CD14-positive monocyte (primary cell): ENCODE measurements at regions not wholly inside any gene's neighbourhood (a gene's known extent, or its start where the extent isn't known, plus 50 kb on each side); places are given as distances from the start of the nearest gene placed in this dataset.

ENCODE experiments used
- DNase-seq, 3 donors: peaks; one replicate each; pipeline ENCODE4 v3.0.0-alpha.2; 2011 to 2022
- H2AFZ ChIP-seq: 2 replicates; pipeline ENCODE4 v1.6.0; 2012; ENCODE audit warnings: mild to moderate bottlenecking, low read depth, low read length, inconsistent platforms; ENCODE audit not compliant: insufficient read depth, poor library complexity, severe bottlenecking
- H3K27ac ChIP-seq, 2 donors: 1 replicate in 1 of 2; 2 replicates in 1 of 2; pipeline ENCODE4 v1.5.1; 2012 to 2013; ENCODE audit warnings: low read length in 2 of 2, control low read depth in 1 of 2, inconsistent platforms in 1 of 2, low read depth in 1 of 2, mild to moderate bottlenecking in 1 of 2
- H3K27me3 ChIP-seq, 2 donors: one replicate each; pipeline versions ENCODE4 v1.6.0 to v1.6.1; 2011 to 2013; ENCODE audit warnings: low read length in 2 of 2; ENCODE audit not compliant: control insufficient read depth in 2 of 2, insufficient read depth in 2 of 2
- H3K36me3 ChIP-seq, 2 donors: replicated peaks in 1 of 2; 1 replicate in 1 of 2; 2 replicates in 1 of 2; pipeline versions ENCODE4 v1.5.1 to v1.6.1; 2012 to 2013; ENCODE audit warnings: low read length in 2 of 2, control low read depth in 1 of 2, inconsistent platforms in 1 of 2, mild to moderate bottlenecking in 1 of 2; ENCODE audit not compliant: insufficient read depth in 2 of 2, control insufficient read depth in 1 of 2
- H3K4me1 ChIP-seq, 2 donors: 1 replicate in 1 of 2; 2 replicates in 1 of 2; pipeline versions ENCODE4 v1.5.1 to v1.6.1; 2012 to 2013; ENCODE audit warnings: low read length in 2 of 2, control low read depth in 1 of 2, inconsistent platforms in 1 of 2, mild to moderate bottlenecking in 1 of 2, moderate library complexity in 1 of 2; ENCODE audit not compliant: insufficient read depth in 2 of 2, control insufficient read depth in 1 of 2
- H3K4me2 ChIP-seq: replicated peaks from 2 replicates; pipeline ENCODE3; 2012; ENCODE audit warnings: low read length, moderate library complexity, mild to moderate bottlenecking; ENCODE audit not compliant: poor library complexity, severe bottlenecking; ENCODE audit errors: extremely low read depth
- H3K4me3 ChIP-seq, 3 experiments: fragments of 200-600 bp in 1 of 3; sonication (generic) in 1 of 3; replicated peaks in 1 of 3; 1 replicate in 2 of 3; 2 replicates in 1 of 3; pipeline ENCODE4 v1.5.1; 2011 to 2013; ENCODE audit warnings: low read length in 3 of 3, mild to moderate bottlenecking in 3 of 3, control low read depth in 2 of 3, low read depth in 2 of 3, inconsistent platforms in 1 of 3, moderate library complexity in 1 of 3
- H3K79me2 ChIP-seq: 2 replicates; pipeline ENCODE4 v1.6.0; 2012; ENCODE audit warnings: mild to moderate bottlenecking, control low read depth, inconsistent platforms, low read length, moderate library complexity; ENCODE audit not compliant: insufficient read depth
- H3K9ac ChIP-seq: 2 replicates; pipeline ENCODE4 v1.6.0; 2017; ENCODE audit warnings: low read length, mild to moderate bottlenecking; ENCODE audit not compliant: insufficient read depth, poor library complexity, severe bottlenecking
- H3K9me3 ChIP-seq, 2 donors: replicated peaks in 1 of 2; 1 replicate in 1 of 2; 2 replicates in 1 of 2; pipeline versions ENCODE4 v1.5.1 to v1.6.1; 2012 to 2013; ENCODE audit warnings: low read length in 2 of 2, control low read depth in 1 of 2; ENCODE audit not compliant: control insufficient read depth in 1 of 2, insufficient read depth in 1 of 2
- H4K20me1 ChIP-seq: 2 replicates; pipeline ENCODE4 v1.6.0; 2012; ENCODE audit warnings: mild to moderate bottlenecking, low read length, control low read depth, moderate library complexity; ENCODE audit not compliant: insufficient read depth
- H3K27ac Mint-ChIP-seq, 7 donors: one replicate each; pipeline ENCODE4 v1.8.0; 2020; ENCODE audit warnings: mild to moderate bottlenecking in 7 of 7, mixed read lengths in 7 of 7, moderate library complexity in 6 of 7, inconsistent platforms in 2 of 7
- H3K27me3 Mint-ChIP-seq, 3 donors: one replicate each; pipeline ENCODE4 v1.8.0; 2021 to 2022; ENCODE audit warnings: low read depth in 3 of 3, mild to moderate bottlenecking in 3 of 3, mixed read lengths in 3 of 3, moderate library complexity in 3 of 3, inconsistent platforms in 1 of 3
- H3K36me3 Mint-ChIP-seq, 2 donors: one replicate each; pipeline ENCODE4 v1.8.0; 2020; ENCODE audit warnings: mixed read lengths in 2 of 2, inconsistent platforms in 1 of 2, mild to moderate bottlenecking in 1 of 2
- H3K4me1 Mint-ChIP-seq: one replicate; pipeline ENCODE4 v1.8.0; 2020; ENCODE audit warnings: mild to moderate bottlenecking, mixed read lengths
- H3K4me3 Mint-ChIP-seq, 2 donors: one replicate each; pipeline ENCODE4 v1.8.0; 2020; ENCODE audit warnings: mild to moderate bottlenecking in 2 of 2, mixed read lengths in 2 of 2, moderate library complexity in 1 of 2
- H3K9me3 Mint-ChIP-seq, 7 donors: one replicate each; pipeline ENCODE4 v1.8.0; 2020 to 2022; ENCODE audit warnings: mixed read lengths in 7 of 7, mild to moderate bottlenecking in 6 of 7, moderate library complexity in 6 of 7, inconsistent platforms in 2 of 7
- WGBS: methylation state at CpG from one replicate; pipeline ENCODE4 v1.1.5; 2013; ENCODE audit warnings: missing lambda C conversion rate; ENCODE audit not compliant: insufficient coverage; 5-methylcytosine and 5-hydroxymethylcytosine counted together
- intact Hi-C, 2 donors: fragments of 100-400 bp; cut with micrococcal nuclease; formaldehyde crosslinking; loops; one replicate each; pipeline versions ENCODE4 v1.15.0 to v1.15.1; 2023
- TF ChIP-seq, protein P1 (sequence below): fragments of 200-600 bp; IDR thresholded peaks from one replicate; pipeline ENCODE4 v1.8.0; 2022; ENCODE audit warnings: antibody characterized with exemption, mild to moderate bottlenecking

DNA sequence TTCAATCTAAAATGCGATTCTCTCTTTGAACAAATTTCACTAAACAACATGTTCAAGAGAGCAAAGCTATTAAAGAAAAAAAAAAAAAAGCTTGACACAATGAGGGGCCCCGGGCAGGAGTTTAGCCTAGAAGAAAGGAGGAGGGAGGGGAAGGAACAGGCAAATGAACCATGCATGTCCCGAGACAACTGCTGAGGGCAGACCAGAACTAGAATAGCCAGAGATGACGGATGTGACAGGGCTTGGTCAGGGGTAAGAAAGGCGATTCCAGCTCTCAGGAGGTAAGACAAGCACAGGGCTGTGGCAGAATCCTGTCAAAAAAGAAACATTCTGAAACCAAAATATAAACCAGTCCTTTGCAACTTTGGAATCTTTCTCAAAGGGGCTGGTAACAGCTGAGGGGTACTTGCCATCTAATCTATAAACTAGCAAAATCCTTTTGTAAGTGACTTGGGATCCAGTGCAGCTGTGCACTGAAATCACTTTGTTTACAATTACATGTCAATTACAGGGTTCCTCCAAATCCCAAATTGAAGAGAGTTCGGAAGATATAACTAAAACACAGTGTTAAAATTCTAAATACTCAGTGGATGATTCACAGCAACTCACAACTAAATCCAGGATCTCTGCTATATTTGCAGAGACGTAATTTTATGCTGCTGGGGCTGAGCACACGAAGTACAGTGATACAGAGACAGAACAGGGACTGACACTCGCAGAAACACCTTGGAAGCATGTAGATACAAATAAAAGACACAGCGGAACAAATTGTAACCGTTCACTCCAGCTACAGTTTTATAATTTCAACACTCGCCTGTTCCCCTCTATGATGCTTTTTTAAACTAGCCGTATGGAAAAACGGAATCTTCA is 567.4 kb upstream of the ZFHX3 start:
- no peak overlapping the region for H3K4me3 Mint-ChIP-seq
- 75% methylated on average over 6 of the region's 14 CpGs for WGBS
- no peaks in the 10 kb centered on the region for H4K20me1 ChIP-seq
- peaks cover 0 to 1% (median 0%) of the 10 kb centered on the region in 7 donors for H3K9me3 Mint-ChIP-seq
- TF ChIP-seq, protein P1, sequence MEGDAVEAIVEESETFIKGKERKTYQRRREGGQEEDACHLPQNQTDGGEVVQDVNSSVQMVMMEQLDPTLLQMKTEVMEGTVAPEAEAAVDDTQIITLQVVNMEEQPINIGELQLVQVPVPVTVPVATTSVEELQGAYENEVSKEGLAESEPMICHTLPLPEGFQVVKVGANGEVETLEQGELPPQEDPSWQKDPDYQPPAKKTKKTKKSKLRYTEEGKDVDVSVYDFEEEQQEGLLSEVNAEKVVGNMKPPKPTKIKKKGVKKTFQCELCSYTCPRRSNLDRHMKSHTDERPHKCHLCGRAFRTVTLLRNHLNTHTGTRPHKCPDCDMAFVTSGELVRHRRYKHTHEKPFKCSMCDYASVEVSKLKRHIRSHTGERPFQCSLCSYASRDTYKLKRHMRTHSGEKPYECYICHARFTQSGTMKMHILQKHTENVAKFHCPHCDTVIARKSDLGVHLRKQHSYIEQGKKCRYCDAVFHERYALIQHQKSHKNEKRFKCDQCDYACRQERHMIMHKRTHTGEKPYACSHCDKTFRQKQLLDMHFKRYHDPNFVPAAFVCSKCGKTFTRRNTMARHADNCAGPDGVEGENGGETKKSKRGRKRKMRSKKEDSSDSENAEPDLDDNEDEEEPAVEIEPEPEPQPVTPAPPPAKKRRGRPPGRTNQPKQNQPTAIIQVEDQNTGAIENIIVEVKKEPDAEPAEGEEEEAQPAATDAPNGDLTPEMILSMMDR, result no peak
- no peaks in the 10 kb centered on the region for H3K79me2 ChIP-seq
- no peaks in the 10 kb centered on the region for H3K36me3 ChIP-seq
- intact Hi-C loops, result no loop called here
- no peak overlapping the region for H3K9ac ChIP-seq
- DNase-seq, result no peak
- H3K27me3 ChIP-seq, result peaks cover under 1 to 6% of the 10 kb centered on the region in 2 donors
- no peak overlapping the region for H2AFZ ChIP-seq
- H3K4me2 ChIP-seq, result no peak overlapping the region
- no peaks in the 10 kb centered on the region for H3K36me3 Mint-ChIP-seq
- H3K9me3 ChIP-seq, result no peaks in the 10 kb centered on the region
- peaks cover 11 to 25% (median 12%) of the 10 kb centered on the region in 3 donors for H3K27me3 Mint-ChIP-seq
- no peaks in the 10 kb centered on the region for H3K4me1 ChIP-seq
- H3K4me3 ChIP-seq, result no peak overlapping the region
- no peak overlapping the region for H3K27ac ChIP-seq
- H3K27ac Mint-ChIP-seq, result peak overlapping the region in 1 of 7 donors; percentile 22
- no peaks in the 10 kb centered on the region for H3K4me1 Mint-ChIP-seq

DNA sequence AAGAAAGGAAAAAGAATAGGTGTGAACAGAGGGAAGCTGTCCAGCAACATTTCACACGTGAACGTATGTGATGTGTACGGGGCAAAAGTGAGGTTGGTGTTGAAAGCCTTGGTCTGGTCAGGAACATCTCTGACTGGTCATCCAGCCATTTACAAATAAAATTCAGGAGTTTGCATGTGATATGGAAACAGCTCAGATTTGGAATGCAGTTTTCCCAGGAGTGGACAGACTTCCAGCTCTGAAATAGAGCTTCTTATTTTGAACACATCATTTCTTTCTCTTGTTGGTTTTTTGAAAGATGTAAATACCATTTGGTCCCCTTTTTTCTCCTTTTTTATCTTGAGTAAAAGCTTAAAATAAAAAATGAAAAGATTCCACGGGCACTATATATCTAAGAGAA is 566.2 kb upstream of the ZFHX3 start:
- no peaks in the 10 kb centered on the region for H3K36me3 ChIP-seq
- H3K4me1 ChIP-seq, result no peaks in the 10 kb centered on the region

More for the DNA sequence above, 566.2 kb upstream of the ZFHX3 start:
- peaks cover 0 to 1% (median 0%) of the 10 kb centered on the region in 7 donors for H3K9me3 Mint-ChIP-seq
- Histone ChIP-seq H3K4me3 (no peak overlapping the region), H4K20me1 (no peaks in the 10 kb centered on the region), H3K4me2 (no peak overlapping the region), H3K9ac (no peak overlapping the region), H3K9me3 (no peaks in the 10 kb centered on the region), H3K27me3 (peaks cover 3 to 10% of the 10 kb centered on the region in 2 donors), H3K79me2 (no peaks in the 10 kb centered on the region), H3K27ac (no peak overlapping the region), H2AFZ (no peak overlapping the region)
- no peak for DNase-seq
- no peaks in the 10 kb centered on the region for H3K36me3 Mint-ChIP-seq
- intact Hi-C loops, result no loop called here
- H3K27me3 Mint-ChIP-seq, result peaks cover 12 to 25% (median 16%) of the 10 kb centered on the region in 3 donors
- H3K4me1 Mint-ChIP-seq, result no peaks in the 10 kb centered on the region
- H3K27ac Mint-ChIP-seq, result no peak overlapping the region
- no peak overlapping the region for H3K4me3 Mint-ChIP-seq
- WGBS, result no CpG with 5 or more reads among the region's 4 CpGs
- TF ChIP-seq, protein P1, result no peak
